Psoas muscle (tissue), 7 donors: ENCODE measurements at regions not wholly inside any gene's neighbourhood (a gene's known extent, or its start where the extent isn't known, plus 50 kb on each side); places are given as distances from the start of the nearest gene placed in this dataset.

Source experiments
- ATAC-seq, 4 donors: fragments of 200-7000 bp; cut with Tn5 transposase; one replicate each; pipeline ENCODE4 v1.9.1; 2020; ENCODE audit warnings: moderate library complexity in 3 of 4, mild to moderate bottlenecking in 2 of 4
- DNase-seq, 2 donors: peaks; one replicate each; pipeline ENCODE4 v3.0.0-alpha.2; 2020
- H3K27ac ChIP-seq: fragments of 200-600 bp; one replicate; pipeline ENCODE4 v1.8.0; 2022
- H3K27me3 ChIP-seq, 3 donors: fragments of 200-600 bp in 1 of 3; one replicate each; pipeline versions ENCODE4 v1.6.1 to v1.8.0; 2013 to 2022; ENCODE audit warnings: low read length in 2 of 3, mild to moderate bottlenecking in 2 of 3, moderate library complexity in 1 of 3; ENCODE audit not compliant: insufficient read depth in 3 of 3
- H3K36me3 ChIP-seq, 2 donors: fragments of 200-600 bp in 1 of 2; one replicate each; pipeline versions ENCODE4 v1.6.1 to v1.8.0; 2013 to 2022; ENCODE audit warnings: low read depth in 1 of 2, mild to moderate bottlenecking in 1 of 2, moderate library complexity in 1 of 2; ENCODE audit not compliant: insufficient read depth in 1 of 2
- H3K4me1 ChIP-seq: fragments of 200-600 bp; one replicate; pipeline ENCODE4 v1.8.0; 2022
- H3K4me3 ChIP-seq: fragments of 200-600 bp; one replicate; pipeline ENCODE4 v1.8.0; 2022; ENCODE audit warnings: mild to moderate bottlenecking
- H3K9me3 ChIP-seq: fragments of 200-600 bp; one replicate; pipeline ENCODE4 v1.8.0; 2022
- CTCF ChIP-seq: fragments of 200-600 bp; IDR thresholded peaks from one replicate; pipeline ENCODE4 v1.8.0; 2022; ENCODE audit warnings: antibody characterized with exemption
- WGBS, 3 donors: extraction: QIAGEN DNeasy Blood & Tissue Kit; methylation state at CpG; one replicate each; pipeline versions ENCODE4 v1.1.6 to v1.1.7; 2013; 5-methylcytosine and 5-hydroxymethylcytosine counted together
- intact Hi-C, 2 donors: fragments of 100-400 bp; cut with DNase I; formaldehyde crosslinking; loops; one replicate each; pipeline versions ENCODE4 v1.11.0 to v1.14.2; 2022
- donor health status: healthy with polysubstance abuse.
- donor health status: DM: no; HTN: no; CAD: no; lungs with moderate emphysema.
- donor health status: Bipolar disorder and iron deficiency.
- donor health status: healthy.
- donor health status: DM: yes; HTN: yes; CAD: no.
- donor health status: DM: no; HTN: no; CAD: no.
- donor health status: DM: yes; HTN: yes; CAD: no.

- no peaks in the 10 kb centered on the region for H3K9me3 ChIP-seq
- H3K27ac ChIP-seq, result no peak overlapping the region
- ATAC-seq, result no peak
- no peak for DNase-seq
- no peaks in the 10 kb centered on the region for H3K4me1 ChIP-seq
- no peaks in the 10 kb centered on the region for H3K36me3 ChIP-seq
- H3K4me3 ChIP-seq, result no peak overlapping the region
- no peaks in the 10 kb centered on the region for H3K27me3 ChIP-seq
- no peak for TF ChIP-seq CTCF
- 71 to 75% (median 71%) methylated on average over 2 of the region's 2 CpGs for WGBS, 3 donors
- intact Hi-C loops, result no loop called here
Measured at GRCh38 chr4:96509039-96509741, 669.3 kb downstream of the PDHA2 start.

GRCh38 chr4:96519291-96519690, 679.4 kb downstream of the PDHA2 start:
- DNase-seq (no peak), ATAC-seq (no peak)
- Histone ChIP-seq H3K4me1 (no peaks in the 10 kb centered on the region), H3K27ac (no peak overlapping the region), H3K9me3 (no peaks in the 10 kb centered on the region), H3K4me3 (no peak overlapping the region), H3K27me3 (no peaks in the 10 kb centered on the region), H3K36me3 (no peaks in the 10 kb centered on the region)
- WGBS, 3 donors, result 59 to 66% (median 60%) methylated on average over 1 of the region's 1 CpG
- intact Hi-C loops, result no loop called here
- no peak for TF ChIP-seq CTCF

GRCh38 chr4:96521046-96521536, 681.2 kb downstream of the PDHA2 start:
- no peak overlapping the region for H3K27ac ChIP-seq
- no peaks in the 10 kb centered on the region for H3K9me3 ChIP-seq
- ATAC-seq (no peak), DNase-seq (no peak)
- H3K4me3 ChIP-seq, result no peak overlapping the region
- intact Hi-C loops, result no loop called here
- no peaks in the 10 kb centered on the region for H3K27me3 ChIP-seq
- H3K36me3 ChIP-seq, result no peaks in the 10 kb centered on the region
- H3K4me1 ChIP-seq, result no peaks in the 10 kb centered on the region
- 89 to 94% (median 93%) methylated on average over 13 to 18 of the region's 18 CpGs for WGBS, 3 donors
- TF ChIP-seq CTCF, result no peak

GRCh38 chr4:96523611-96524010, 683.7 kb downstream of the PDHA2 start:
- H3K27me3 ChIP-seq, result no peaks in the 10 kb centered on the region
- DNase-seq, result no peak
- intact Hi-C loops, result no loop called here

More at GRCh38 chr4:96523611-96524010, 683.7 kb downstream of the PDHA2 start:
- 70 to 92% (median 75%) methylated on average over 5 of the region's 5 CpGs for WGBS, 3 donors
- no peak overlapping the region for H3K27ac ChIP-seq
- H3K4me3 ChIP-seq, result no peak overlapping the region
- H3K36me3 ChIP-seq, result no peaks in the 10 kb centered on the region
- ATAC-seq, result no peak
- no peaks in the 10 kb centered on the region for H3K4me1 ChIP-seq
- no peaks in the 10 kb centered on the region for H3K9me3 ChIP-seq
- TF ChIP-seq CTCF, result no peak
